ENCODE measurements at regions not wholly inside any gene's neighbourhood (a gene's known extent, or its start where the extent isn't known, plus 50 kb on each side); places are given as distances from the start of the nearest gene placed in this dataset.

- in situ Hi-C loops (cut with MboI; ENCODE audit: low sequenced_read_pairs, unreplicated experiment), result no loop called here
- TF ChIP-seq CTCF (IDR thresholded peaks at IDR 0.05; ENCODE audit: borderline replicate concordance, control extremely low read depth, extremely low read depth, insufficient read depth, missing control alignments), result no peak
- DNase-seq (ENCODE audit: low spot score), result no peak
These were observed 163.1 kb upstream of the SLITRK2 start for GRCh38 chrX:145654486-145654885.

- in situ Hi-C loops (cut with MboI; ENCODE audit: low sequenced_read_pairs, unreplicated experiment), result no loop called here
- no peak for TF ChIP-seq CTCF (IDR thresholded peaks at IDR 0.05; ENCODE audit: borderline replicate concordance, control extremely low read depth, extremely low read depth, insufficient read depth, missing control alignments)
- no peak for DNase-seq (ENCODE audit: low spot score)
These were observed 143.8 kb upstream of the SLITRK2 start for GRCh38 chrX:145673841-145674240.

GRCh38 chrX:145677109-145677817, 140.4 kb upstream of the SLITRK2 start:
- no peak for TF ChIP-seq CTCF (IDR thresholded peaks at IDR 0.05; ENCODE audit: borderline replicate concordance, control extremely low read depth, extremely low read depth, insufficient read depth, missing control alignments)
- no peak for DNase-seq (ENCODE audit: low spot score)
- in situ Hi-C loops (cut with MboI; ENCODE audit: low sequenced_read_pairs, unreplicated experiment), result no loop called here

- no peak for DNase-seq (ENCODE audit: low spot score)
- in situ Hi-C loops (cut with MboI; ENCODE audit: low sequenced_read_pairs, unreplicated experiment), result no loop called here
- no peak for TF ChIP-seq CTCF (IDR thresholded peaks at IDR 0.05; ENCODE audit: borderline replicate concordance, control extremely low read depth, extremely low read depth, insufficient read depth, missing control alignments)
These were observed 134.9 kb upstream of the SLITRK2 start for GRCh38 chrX:145682518-145683298.

GRCh38 chrX:145687146-145687545, 130.5 kb upstream of the SLITRK2 start:
- DNase-seq (ENCODE audit: low spot score), result no peak
- TF ChIP-seq CTCF (IDR thresholded peaks at IDR 0.05; ENCODE audit: borderline replicate concordance, control extremely low read depth, extremely low read depth, insufficient read depth, missing control alignments), result no peak
- in situ Hi-C loops (cut with MboI; ENCODE audit: low sequenced_read_pairs, unreplicated experiment), result no loop called here

GRCh38 chrX:145687707-145688106, 129.9 kb upstream of the SLITRK2 start:
- no peak for TF ChIP-seq CTCF (IDR thresholded peaks at IDR 0.05; ENCODE audit: borderline replicate concordance, control extremely low read depth, extremely low read depth, insufficient read depth, missing control alignments)
- no peak for DNase-seq (ENCODE audit: low spot score)
- in situ Hi-C loops (cut with MboI; ENCODE audit: low sequenced_read_pairs, unreplicated experiment), result no loop called here
